Smooth muscle cell of the brain vasculature (primary cell): ENCODE measurements at regions not wholly inside any gene's neighbourhood (a gene's known extent, or its start where the extent isn't known, plus 50 kb on each side); places are given as distances from the start of the nearest gene placed in this dataset.
"Not testable (repeated sequence)": the region's sequence is repeated elsewhere in the genome, so short reads cannot be mapped to it uniquely, and the experiment has no call there.

Experiments
- DNase-seq: peaks from one replicate; pipeline ENCODE4 v3.0.0-alpha.2; 2012; ENCODE audit warnings: low read depth, low spot score

GRCh38 chr10:78585952-78586351, 482.8 kb upstream of the ZMIZ1 start:
- no peak for DNase-seq

GRCh38 chr10:78588194-78588811, 480.5 kb upstream of the ZMIZ1 start:
- DNase-seq = no peak

- DNase-seq = no peak
Observed at GRCh38 chr10:78589687-78590086, 479.1 kb upstream of the ZMIZ1 start.

GRCh38 chr10:78591066-78591465, 477.7 kb upstream of the ZMIZ1 start:
- no peak for DNase-seq

DNA sequence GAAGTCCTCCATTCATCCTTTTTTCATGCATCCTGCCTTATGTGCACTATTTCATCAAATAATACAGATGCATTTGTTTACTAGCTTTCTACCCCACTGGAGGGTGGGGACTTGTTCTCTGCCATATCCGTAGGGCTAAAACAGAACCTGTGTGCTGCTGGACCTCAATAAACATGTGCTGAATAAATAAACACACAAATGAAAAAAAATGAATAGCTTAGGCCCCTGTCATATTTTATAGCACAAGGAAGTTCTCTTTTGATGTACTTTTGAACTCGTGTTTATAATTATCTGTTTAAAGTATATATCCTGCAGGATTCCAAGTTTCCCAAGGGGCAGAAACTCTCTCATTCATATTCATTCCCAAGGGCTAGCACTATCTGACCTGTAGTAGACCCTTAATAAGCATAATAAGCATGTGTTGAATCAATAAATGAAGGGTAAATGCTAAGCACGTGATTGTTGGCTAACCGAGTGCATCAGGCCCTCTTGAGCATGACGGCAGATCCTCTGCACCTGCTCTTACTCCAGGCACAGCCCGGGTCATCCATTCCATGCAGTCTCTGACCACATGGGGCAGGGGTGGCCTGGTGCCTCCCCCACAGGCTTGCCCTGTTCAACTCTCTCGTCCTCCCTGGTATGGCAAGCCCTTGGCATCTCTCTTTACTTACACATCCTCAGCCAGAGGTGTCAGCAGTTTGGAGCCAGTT, 474.1 kb upstream of the ZMIZ1 start:
- no peak for DNase-seq

- no peak for DNase-seq
Observed at GRCh38 chr10:78595269-78595619, 473.5 kb upstream of the ZMIZ1 start.

GRCh38 chr10:78596556-78596955, 472.2 kb upstream of the ZMIZ1 start:
- no peak for DNase-seq

GRCh38 chr10:78597796-78598555, 470.8 kb upstream of the ZMIZ1 start:
- no peak for DNase-seq

GRCh38 chr10:78599122-78599853, 469.5 kb upstream of the ZMIZ1 start:
- no peak for DNase-seq

GRCh38 chr10:78600121-78600665, 468.6 kb upstream of the ZMIZ1 start:
- DNase-seq = no peak

DNA sequence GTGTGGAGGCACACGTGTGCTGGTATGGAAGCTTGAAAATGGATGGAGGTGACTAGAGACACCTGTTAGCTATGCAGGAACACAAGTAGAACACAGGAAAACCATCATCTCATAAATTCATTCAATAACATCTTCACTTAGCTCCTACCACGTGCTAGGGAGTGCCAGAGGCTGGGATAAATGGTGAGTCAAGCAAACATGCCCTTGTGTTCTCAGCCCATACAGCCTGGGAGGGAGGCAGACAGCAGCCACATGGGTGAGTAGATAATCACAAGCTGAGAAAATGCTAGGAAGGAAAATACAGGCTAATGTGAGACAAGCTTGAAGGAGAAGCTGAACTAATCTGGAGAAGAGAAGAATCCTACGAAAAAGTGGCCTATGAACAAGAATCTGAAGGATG, 468.0 kb upstream of the ZMIZ1 start:
- DNase-seq = no peak

DNA sequence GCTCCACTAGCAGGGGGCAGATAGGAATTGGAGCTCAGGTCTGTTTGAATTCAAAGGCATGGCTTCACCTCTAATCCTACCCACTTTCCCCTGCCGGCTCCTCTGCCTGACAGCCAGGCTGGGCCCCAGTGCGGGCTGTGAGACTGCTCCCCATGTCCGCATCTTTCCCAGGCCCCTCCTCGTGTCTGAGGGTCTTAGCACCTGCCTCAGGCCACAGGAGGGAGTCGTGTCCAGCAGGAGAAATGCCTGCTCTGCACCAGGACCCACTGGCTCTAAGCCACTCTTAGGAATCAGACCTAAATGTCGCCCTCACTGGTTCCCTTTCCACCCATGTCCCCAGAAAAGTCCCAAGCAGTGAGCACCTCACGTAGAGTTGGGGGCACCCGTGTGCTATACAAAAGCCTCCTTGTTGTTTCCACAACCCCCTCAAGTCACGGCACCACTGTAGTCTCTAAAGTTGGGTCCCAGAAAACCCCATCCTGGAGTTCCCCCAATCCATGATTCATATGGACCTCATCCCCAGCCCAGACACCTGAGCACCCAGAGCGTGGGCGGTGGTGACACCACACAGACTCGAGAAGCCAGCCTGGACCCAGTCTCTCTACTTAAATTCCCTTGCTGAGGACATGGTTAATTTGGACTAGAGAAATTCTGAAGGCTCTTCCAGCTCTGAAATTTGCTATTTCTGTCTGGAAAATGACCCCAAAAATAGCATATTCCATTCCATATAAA, 466.4 kb upstream of the ZMIZ1 start:
- no peak for DNase-seq

GRCh38 chr10:78604286-78604685, 464.5 kb upstream of the ZMIZ1 start:
- no peak for DNase-seq

DNA sequence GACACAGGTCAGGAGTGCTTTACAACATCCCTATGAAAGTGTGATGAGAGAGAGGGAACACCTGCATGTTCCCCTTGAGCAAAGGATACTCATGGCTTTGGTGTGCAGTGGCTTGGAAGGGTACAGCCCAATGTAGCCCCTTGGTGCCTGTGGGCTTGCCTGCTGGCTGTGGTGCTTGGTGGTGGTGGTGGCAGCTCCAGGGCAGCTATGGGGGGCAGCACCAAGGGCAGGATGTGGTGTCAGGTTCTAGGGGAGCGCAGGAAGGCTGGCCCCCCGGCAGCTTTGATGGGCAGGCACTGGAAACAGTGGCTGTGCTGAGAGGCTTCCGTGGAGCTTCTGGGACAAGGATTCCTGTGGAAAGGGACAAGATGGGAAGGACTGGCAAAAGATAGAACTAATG, 464.0 kb upstream of the ZMIZ1 start:
- no peak for DNase-seq

- no peak for DNase-seq
Observed at GRCh38 chr10:78605800-78606350, 462.9 kb upstream of the ZMIZ1 start.

GRCh38 chr10:78606766-78607165, 462.0 kb upstream of the ZMIZ1 start:
- DNase-seq = not testable (repeated sequence)

- no peak for DNase-seq
Observed at GRCh38 chr10:78609976-78610375, 458.8 kb upstream of the ZMIZ1 start.

- no peak for DNase-seq
Observed at GRCh38 chr10:78613132-78613531, 455.6 kb upstream of the ZMIZ1 start.

DNA sequence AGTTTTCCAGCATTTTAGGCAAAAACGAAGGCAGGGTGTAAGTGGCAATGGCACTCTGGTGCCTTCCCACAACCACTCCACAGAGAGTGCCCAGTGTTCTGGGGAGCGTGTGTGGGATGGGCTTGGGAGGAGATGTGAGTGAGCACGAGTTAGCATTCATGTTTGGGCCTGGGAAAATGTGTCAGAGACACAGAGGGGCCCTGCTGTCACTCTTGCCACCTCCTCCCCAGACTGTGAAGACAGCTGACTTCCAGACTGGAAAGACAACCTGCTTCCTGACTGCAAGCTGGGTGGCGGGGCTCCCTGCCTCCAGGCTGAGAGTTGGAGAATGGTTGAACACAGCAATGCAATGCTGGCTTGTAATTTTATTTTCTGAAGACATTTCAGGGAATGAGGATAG, 454.5 kb upstream of the ZMIZ1 start:
- DNase-seq = no peak

DNA sequence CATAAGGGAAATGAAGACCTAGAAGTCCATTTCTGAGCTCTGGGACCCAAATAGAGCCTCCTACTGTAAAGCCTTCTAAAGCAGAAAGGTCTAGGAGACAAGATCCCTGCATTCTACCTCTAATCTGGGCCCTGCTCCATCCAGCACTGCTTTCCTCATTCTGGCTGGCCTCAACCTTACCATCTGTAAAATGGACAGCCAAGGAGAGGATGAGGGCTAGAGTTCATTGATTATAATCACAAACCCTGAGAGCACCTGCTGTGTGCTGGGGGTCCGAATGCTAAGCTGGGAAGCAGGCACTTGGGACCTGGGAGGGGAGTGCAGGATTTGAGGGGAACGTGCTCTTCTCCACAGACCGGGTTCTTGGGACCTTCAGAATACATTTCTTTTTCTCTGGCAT, 454.0 kb upstream of the ZMIZ1 start:
- no peak for DNase-seq

DNA sequence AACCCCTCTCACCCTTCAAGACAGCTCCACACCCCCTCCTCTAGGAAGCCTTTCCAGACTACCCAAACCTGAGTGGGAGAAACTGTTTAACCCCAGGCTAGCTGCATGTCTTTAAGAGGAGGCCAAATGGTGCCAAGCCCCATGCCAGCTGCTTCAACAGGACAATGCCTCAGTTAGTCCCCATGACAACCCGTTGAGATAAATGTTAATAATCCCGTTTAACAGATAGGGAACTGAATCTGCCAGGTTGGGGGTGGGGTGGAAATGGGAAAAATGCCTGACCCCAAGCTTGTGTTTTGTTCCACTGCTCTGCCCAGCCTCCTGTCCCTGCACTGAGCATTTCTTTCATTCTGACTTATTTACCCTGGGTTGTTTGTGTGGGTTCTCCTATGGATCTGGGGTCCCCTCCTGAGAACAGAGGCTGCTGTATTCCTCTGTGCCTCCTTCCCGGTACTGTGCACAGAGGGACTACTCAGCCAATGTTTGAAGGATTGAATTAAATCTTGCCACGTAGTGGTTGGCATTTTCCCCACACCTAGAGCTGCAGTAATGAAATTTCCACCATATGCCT, 452.6 kb upstream of the ZMIZ1 start:
- DNase-seq = no peak
